Right lobe of liver (tissue), 6 donors: ENCODE measurements at regions not wholly inside any gene's neighbourhood (a gene's known extent, or its start where the extent isn't known, plus 50 kb on each side); places are given as distances from the start of the nearest gene placed in this dataset.

Source experiments
- ATAC-seq, 4 donors: fragments of 200-7000 bp; cut with Tn5 transposase; one replicate each; pipeline ENCODE4 v1.9.1; 2020; ENCODE audit warnings: mild to moderate bottlenecking in 4 of 4, moderate library complexity in 4 of 4
- DNase-seq, 3 donors: peaks; one replicate each; pipeline ENCODE4 v3.0.0-alpha.2; 2020
- H3K27ac ChIP-seq, 3 donors: fragments of 200-600 bp; one replicate each; pipeline ENCODE4 v1.8.0; 2022
- H3K27me3 ChIP-seq, 2 donors: fragments of 200-600 bp; one replicate each; pipeline ENCODE4 v1.8.0; 2022
- H3K36me3 ChIP-seq, 4 donors: fragments of 200-600 bp; sonication (generic) in 1 of 4; one replicate each; pipeline versions ENCODE4 v1.5.1 to v1.8.0; 2017 to 2022; ENCODE audit warnings: control low read depth in 1 of 4
- H3K4me1 ChIP-seq, 4 donors: fragments of 200-600 bp; sonication (generic) in 1 of 4; one replicate each; pipeline versions ENCODE4 v1.5.1 to v1.8.0; 2017 to 2022; ENCODE audit warnings: control low read depth in 1 of 4
- H3K4me3 ChIP-seq, 3 donors: fragments of 200-600 bp; one replicate each; pipeline ENCODE4 v1.8.0; 2022
- H3K9me3 ChIP-seq, 4 donors: fragments of 200-600 bp; sonication (generic) in 1 of 4; one replicate each; pipeline versions ENCODE4 v1.5.1 to v1.8.0; 2017 to 2022; ENCODE audit warnings: control low read depth in 1 of 4
- CTCF ChIP-seq, 4 donors: fragments of 200-600 bp in 3 of 4; fragments of 450-650 bp in 1 of 4; IDR thresholded peaks; one replicate each; pipeline versions ENCODE4 v1.5.1 to v1.8.0; 2016 to 2022; ENCODE audit warnings: antibody characterized with exemption in 4 of 4, mild to moderate bottlenecking in 2 of 4
- POLR2A ChIP-seq: fragments of 450-650 bp; IDR thresholded peaks from one replicate; pipeline ENCODE4 v1.6.1; 2017; ENCODE audit warnings: antibody characterized with exemption, mild to moderate bottlenecking
- WGBS: methylation state at CpG from one replicate; pipeline ENCODE4 v1.1.6; 2018; ENCODE audit warnings: low coverage, low lambda C conversion rate; ENCODE audit not compliant: insufficient coverage; ENCODE audit errors: missing lambda C conversion rate; 5-methylcytosine and 5-hydroxymethylcytosine counted together
- intact Hi-C, 2 donors: fragments of 100-400 bp; cut with DNase I; formaldehyde crosslinking; loops; one replicate each; pipeline versions ENCODE4 v1.11.2 to v1.14.1; 2022
- donor health status: DM: no; HTN: yes; CAD: no.
- donor health status: DM: no; HTN: no; CAD: no.
- donor health status: DM: no; HTN: no; CAD: no.
- donor health status: DM: no; HTN: yes; CAD: no.
- donor health status: DM: no; HTN: yes; CAD: no.

GRCh38 chr1:199007423-199007822 lies 368.6 kb downstream of the PTPRC start:
- TF ChIP-seq CTCF (IDR thresholded peaks at IDR 0.05), result no peak
- no peak for TF ChIP-seq POLR2A
- WGBS, result 85% methylated on average over 2 of the region's 2 CpGs

GRCh38 chr1:199009447-199009846 lies 370.6 kb downstream of the PTPRC start:
- TF ChIP-seq CTCF (IDR thresholded peaks at IDR 0.05) (no peak), POLR2A (no peak)
- ATAC-seq, result no peak
- no peak for DNase-seq
- Histone ChIP-seq H3K9me3 (no peaks in the 10 kb centered on the region), H3K36me3 (no peaks in the 10 kb centered on the region), H3K4me1 (no peaks in the 10 kb centered on the region), H3K4me3 (no peak overlapping the region), H3K27ac (no peak overlapping the region), H3K27me3 (no peaks in the 10 kb centered on the region)
- 28% methylated on average over 5 of the region's 5 CpGs for WGBS
- intact Hi-C loops, result no loop called here

More at GRCh38 chr1:199007423-199007822, 368.6 kb downstream of the PTPRC start:
- DNase-seq (no peak), ATAC-seq (no peak)
- intact Hi-C loops, result no loop called here
- H3K27me3 ChIP-seq, result no peaks in the 10 kb centered on the region
- no peak overlapping the region for H3K27ac ChIP-seq
- no peaks in the 10 kb centered on the region for H3K36me3 ChIP-seq
- no peak overlapping the region for H3K4me3 ChIP-seq
- no peaks in the 10 kb centered on the region for H3K9me3 ChIP-seq
- no peaks in the 10 kb centered on the region for H3K4me1 ChIP-seq

GRCh38 chr1:199010492-199010891 lies 371.7 kb downstream of the PTPRC start:
- WGBS, result 43% methylated on average over 4 of the region's 4 CpGs
- intact Hi-C loops, result no loop called here
- no peak for DNase-seq

GRCh38 chr1:199010933-199011332 lies 372.1 kb downstream of the PTPRC start:
- Histone ChIP-seq H3K4me1 (no peaks in the 10 kb centered on the region), H3K9me3 (no peaks in the 10 kb centered on the region), H3K27me3 (no peaks in the 10 kb centered on the region), H3K4me3 (no peak overlapping the region), H3K36me3 (no peaks in the 10 kb centered on the region), H3K27ac (no peak overlapping the region)
- WGBS, result 60% methylated on average over 2 of the region's 2 CpGs
- no peak for DNase-seq
- intact Hi-C loops, result no loop called here
- ATAC-seq, result no peak
- TF ChIP-seq CTCF (IDR thresholded peaks at IDR 0.05) (no peak), POLR2A (no peak)

More at GRCh38 chr1:199010492-199010891, 371.7 kb downstream of the PTPRC start:
- Histone ChIP-seq H3K27ac (no peak overlapping the region), H3K36me3 (no peaks in the 10 kb centered on the region), H3K9me3 (no peaks in the 10 kb centered on the region), H3K4me3 (no peak overlapping the region), H3K27me3 (no peaks in the 10 kb centered on the region), H3K4me1 (no peaks in the 10 kb centered on the region)
- TF ChIP-seq POLR2A (no peak), CTCF (IDR thresholded peaks at IDR 0.05) (no peak)
- no peak for ATAC-seq

GRCh38 chr1:199015799-199016198 lies 377.0 kb downstream of the PTPRC start:
- no peaks in the 10 kb centered on the region for H3K4me1 ChIP-seq
- no peak overlapping the region for H3K27ac ChIP-seq
- ATAC-seq (no peak), DNase-seq (no peak)
- no peaks in the 10 kb centered on the region for H3K36me3 ChIP-seq
- TF ChIP-seq CTCF (IDR thresholded peaks at IDR 0.05) (no peak), POLR2A (no peak)
- intact Hi-C loops, result no loop called here
- H3K9me3 ChIP-seq, result no peaks in the 10 kb centered on the region
- no peaks in the 10 kb centered on the region for H3K27me3 ChIP-seq
- no peak overlapping the region for H3K4me3 ChIP-seq
- 66% methylated on average over 2 of the region's 2 CpGs for WGBS
